Inflammatory macrophage (primary cell): ENCODE measurements at regions not wholly inside any gene's neighbourhood (a gene's known extent, or its start where the extent isn't known, plus 50 kb on each side); places are given as distances from the start of the nearest gene placed in this dataset.
"Not testable (repeated sequence)": the region's sequence is repeated elsewhere in the genome, so short reads cannot be mapped to it uniquely, and the experiment has no call there.

Experiments used
- DNase-seq, 2 donors: peaks; one replicate each; pipeline ENCODE4 v3.0.0-alpha.2; 2020 to 2022

DNA sequence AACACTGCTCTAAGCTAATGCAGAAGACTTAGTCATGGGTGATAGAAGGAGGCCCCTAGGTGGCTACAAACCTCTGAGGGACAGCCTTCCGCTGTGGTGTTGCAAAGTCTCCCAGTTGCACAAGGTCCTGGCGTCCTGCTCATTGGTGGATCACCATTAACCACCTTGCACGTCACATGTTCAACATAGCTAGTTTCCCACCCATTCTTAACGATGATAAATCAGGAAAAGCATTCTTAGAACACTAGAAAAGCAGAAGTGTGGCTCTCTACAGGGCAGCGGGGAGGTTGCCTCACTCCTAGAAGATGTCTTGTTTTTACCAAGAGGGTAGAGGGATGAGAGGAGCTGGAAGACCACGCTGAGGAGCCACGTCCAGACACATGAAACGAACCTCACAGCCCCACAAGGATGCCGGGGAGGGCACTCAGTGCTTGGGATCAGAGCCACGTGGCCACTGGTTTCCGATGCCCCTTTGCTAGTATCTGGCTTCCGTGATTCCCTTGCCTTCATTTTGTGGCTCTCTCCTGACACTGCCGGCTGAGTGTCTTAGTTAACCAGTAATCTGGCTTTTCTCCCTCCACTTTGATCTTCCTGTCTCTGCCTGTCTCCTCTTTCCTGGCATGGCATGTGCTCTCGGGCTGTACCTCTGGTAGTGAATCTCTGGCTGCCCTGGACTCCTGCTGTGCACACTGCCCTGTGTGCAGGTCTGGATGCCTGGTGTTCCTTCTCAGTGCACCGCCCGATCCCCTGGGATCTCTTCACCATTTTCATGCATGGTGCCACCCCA is 91.4 kb upstream of the NEDD9 start:
- DNase-seq = peak; percentile 97 to 99

DNA sequence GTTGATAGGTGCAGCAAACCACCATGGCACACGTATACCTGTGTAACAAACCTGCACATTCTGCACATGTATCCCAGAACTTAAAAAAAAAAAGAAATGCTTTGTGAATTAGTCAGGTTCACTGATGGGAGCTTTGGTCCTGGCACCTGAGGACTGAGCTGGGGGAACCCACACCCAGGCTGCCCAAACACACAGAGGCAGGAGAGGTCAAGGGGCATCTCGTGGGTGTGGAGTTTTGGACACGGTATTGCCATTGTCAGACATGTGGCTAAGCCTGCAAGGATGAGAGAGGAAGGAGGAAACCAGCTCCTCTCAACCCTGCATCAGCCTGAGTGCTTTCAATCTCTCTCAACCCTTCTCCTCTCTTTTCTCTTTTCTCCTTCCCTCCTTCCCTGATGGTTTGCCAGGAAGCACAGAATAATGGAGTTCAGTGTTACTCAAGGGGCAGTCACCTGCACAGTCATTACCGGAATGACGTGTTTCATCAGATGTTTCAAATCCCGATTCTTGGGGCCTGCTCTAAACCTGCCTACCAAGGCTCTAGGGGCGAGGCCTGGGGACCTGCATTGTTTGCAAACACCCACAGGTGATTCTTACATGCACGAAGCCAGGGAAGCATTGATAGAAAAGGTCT is 89.9 kb upstream of the NEDD9 start:
- DNase-seq = no peak

DNA sequence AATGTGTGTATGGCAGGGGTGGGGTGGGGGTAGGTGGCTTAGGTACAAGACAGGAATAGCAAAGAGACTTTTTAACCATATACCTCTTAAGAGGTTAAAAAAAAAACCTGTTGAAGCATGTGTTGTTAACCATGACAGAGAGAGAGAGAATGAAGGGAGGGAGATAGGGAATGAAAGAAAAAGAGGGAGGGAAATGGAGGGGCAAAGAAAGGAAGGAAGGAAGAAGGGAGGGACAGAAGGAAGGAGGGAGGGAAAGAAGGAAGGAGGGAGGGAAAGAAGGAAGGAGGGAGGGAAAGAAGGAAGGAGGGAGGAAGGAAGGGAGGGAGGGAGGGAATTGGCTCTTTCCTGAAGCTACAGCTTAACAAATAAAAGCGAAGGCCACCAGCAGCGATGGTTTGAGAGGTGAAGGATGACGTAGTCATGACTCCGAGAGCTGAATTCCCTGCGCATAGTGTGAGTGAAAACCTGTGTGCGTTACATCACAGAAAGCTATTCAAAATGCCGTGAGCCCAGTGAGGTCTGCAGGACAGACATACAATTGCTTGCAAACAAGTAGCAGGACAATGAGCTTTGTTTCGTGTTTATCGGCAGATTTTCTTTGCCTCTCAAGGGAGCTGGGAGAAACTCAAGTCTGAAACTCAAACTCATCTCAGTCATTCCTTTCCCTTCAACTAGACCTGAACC is 88.6 kb upstream of the NEDD9 start:
- DNase-seq = no peak

- DNase-seq = peak in 1 of 2 donors; percentile 26
Measured at GRCh38 chr6:11318835-11319813, 86.7 kb upstream of the NEDD9 start.

- DNase-seq = peak; percentile 79 to 84
Measured at GRCh38 chr6:11317885-11318771, 85.7 kb upstream of the NEDD9 start.

GRCh38 chr6:11315743-11316437 is 83.4 kb upstream of the NEDD9 start:
- DNase-seq = peak in 1 of 2 donors; percentile 27

GRCh38 chr6:11313207-11313606 is 80.7 kb upstream of the NEDD9 start:
- DNase-seq = no peak

DNA sequence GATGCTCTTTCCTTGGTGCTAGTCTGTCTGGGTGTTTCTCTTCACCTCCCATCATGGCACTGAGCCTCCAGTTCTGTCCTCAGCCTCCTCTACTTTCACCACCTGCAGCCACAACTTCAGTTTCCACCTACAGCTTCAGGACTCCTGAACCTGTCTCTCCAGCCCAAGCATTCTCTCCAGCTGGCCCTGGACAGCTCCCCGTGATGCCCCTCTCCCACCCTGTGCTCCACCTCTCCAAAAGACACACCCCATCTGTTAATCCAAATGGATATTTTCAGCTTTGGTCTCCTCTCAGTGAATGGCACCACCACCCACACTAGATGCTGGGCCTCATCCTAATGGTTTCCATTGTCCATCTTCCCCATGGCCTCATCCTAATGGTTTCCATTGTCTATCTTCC is 79.5 kb upstream of the NEDD9 start:
- DNase-seq = no peak

DNA sequence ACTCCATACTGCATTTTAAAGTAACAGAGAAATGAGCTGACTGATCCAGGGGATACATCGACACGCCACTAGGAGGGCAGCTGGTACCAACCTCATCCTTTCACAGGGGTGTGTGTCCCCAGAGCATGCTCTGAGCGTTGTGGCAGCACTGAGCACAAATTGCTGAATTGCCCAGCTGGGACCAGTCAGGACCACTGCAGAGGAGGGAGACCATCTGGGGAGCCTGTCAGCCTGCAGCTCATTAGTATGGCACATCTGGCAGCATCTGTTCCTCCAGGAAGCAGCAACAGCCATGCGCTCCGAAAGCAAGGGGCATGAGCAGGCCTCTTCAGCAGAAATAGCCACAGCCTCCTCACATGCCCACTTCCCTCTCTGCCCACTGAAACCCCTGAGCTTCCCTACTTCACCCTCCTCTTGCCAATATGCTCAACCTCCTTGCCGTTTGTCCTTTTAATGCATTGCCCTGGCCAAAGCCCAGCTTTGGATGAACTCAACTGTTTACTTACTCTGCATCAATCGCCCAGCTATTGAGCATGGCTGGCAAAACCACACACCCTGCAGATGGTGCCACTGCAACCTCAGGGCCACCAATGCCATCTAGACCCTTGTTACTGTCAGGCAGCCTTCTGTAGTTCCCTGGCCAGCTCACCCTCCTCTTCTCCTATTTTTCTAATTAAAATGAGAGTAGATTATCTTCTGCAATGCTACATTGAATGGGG is 77.6 kb upstream of the NEDD9 start:
- DNase-seq = peak; percentile 56 to 79

GRCh38 chr6:11307226-11307625 is 74.8 kb upstream of the NEDD9 start:
- no peak for DNase-seq

- no peak for DNase-seq
Measured at GRCh38 chr6:11304946-11305345, 72.5 kb upstream of the NEDD9 start.

DNA sequence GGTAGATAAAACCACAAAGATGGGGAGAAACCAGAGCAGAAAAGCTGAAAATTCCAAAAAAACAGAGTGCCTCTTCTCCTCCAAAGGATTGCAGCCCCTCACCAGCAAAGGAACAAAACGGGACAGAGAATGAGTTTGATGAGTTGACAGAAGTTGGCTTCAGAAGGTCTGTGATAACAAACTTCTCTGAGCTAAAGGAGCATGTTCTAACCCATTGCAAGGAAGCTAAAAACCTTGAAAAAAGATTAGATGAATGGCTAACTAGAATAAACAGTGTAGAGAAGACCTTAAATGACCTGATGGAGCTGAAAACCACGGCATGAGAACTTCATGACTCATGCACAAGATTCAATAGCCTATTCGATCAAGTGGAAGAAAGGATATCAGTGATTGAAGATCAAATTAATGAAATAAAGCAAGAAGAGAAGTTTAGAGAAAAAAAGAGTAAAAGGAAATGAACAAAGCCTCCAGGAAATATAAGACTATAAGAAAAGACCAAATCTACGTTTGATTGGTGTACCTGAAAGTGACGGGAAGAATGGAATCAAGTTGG is 67.5 kb upstream of the NEDD9 start:
- DNase-seq = not testable (repeated sequence)

- DNase-seq = not testable (repeated sequence)
Measured at GRCh38 chr6:11299421-11299784, 66.9 kb upstream of the NEDD9 start.

DNA sequence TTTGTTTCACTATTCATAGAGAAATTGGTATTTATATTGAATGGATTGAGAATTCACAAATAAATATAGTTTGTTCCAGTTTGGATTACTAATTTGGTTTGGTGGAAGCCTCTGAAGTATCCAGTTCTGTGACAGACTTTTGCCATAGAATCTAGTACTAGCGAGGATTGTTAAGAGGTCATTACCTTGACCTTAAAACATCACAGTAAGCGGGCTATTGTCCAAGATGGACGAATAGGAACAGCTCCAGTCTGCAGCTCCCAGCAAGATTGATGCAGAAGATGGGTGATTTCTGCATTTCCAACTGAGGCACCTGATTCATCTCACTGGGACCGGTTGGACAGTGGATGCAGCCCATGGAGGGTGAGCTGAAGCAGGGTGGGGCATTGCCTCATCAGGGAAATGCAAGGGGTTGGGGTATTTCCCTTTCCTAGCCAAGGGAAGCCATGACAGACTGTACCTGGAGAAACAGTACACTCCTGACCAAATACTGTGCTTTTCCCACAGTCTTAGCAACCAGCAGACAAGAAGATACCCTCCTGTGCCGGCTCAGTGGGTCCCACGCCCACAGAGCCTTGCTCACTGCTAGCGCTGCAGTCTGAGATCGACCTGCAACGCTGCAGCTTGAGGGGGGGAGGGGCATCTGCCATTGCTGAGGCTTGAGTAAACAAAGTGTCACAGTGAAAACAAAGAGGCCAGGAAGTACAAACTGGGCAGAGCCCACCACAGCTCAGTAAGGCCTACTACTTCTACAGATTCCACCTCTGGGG is 66.4 kb upstream of the NEDD9 start:
- no peak for DNase-seq

DNA sequence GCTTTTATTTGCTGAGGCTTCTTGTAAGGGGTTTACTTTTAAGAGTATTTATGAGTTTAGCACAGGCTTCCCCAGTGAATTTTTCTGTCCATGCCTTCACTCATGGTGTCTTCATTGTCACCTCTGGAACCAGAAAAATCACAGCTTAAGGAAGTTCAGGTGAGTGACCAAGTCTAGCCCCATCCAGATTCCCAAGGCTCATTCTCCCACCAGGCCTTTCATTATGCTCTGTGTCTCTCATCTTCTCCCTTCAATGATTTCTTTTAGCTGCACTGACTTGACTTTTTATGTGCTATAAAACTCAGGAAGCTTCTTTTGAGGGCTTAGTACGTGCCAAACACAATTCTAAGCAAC is 64.9 kb upstream of the NEDD9 start:
- no peak for DNase-seq

- DNase-seq = no peak
Measured at GRCh38 chr6:11296449-11297375, 64.2 kb upstream of the NEDD9 start.

DNA sequence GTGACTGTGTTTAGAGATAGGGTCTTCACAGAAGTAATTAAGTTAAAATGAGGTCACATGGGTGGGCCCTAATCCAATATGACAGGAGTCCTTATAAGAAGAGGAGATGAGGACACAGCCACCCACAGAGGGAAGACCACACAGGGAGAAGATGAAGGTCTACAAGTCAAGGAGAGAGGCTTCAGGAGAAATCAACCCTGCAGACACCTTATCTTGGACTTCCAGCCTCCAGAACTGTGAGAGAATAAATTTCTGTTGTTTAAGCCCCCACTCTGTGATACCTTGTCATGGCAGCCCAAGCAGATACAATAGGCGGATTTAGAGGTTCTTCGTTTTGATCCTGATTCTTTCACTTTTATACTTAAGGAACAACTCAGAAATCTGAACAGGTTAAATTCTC is 63.5 kb upstream of the NEDD9 start:
- DNase-seq = no peak

DNA sequence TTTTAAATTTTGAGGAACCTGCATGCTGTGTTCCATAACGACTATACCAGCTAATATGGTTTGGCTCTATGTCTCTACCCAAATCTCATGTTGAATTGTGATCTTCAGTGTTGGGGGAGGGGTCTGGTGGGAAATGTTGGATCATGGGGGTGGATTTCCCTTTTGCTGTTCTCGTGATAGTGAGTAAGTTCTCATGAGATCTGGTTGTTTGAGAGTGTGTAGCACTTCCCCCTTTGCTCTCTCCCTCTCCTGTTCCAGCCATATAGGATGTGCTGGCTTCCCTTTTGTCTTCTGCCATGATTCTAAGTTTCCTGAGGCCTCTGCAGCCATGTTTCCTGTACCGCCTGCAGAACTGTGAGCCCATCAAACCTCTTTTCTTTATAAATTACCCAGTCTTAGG is 61.8 kb upstream of the NEDD9 start:
- peak; percentile 74 to 83 for DNase-seq
